ELF-1 (cell line): ENCODE measurements at regions not wholly inside any gene's neighbourhood (a gene's known extent, or its start where the extent isn't known, plus 50 kb on each side); places are given as distances from the start of the nearest gene placed in this dataset.
"Not testable (repeated sequence)": the region's sequence is repeated elsewhere in the genome, so short reads cannot be mapped to it uniquely, and the experiment has no call there.

ENCODE experiments used
- DNase-seq: peaks from one replicate; pipeline ENCODE4 v3.0.0-alpha.2; 2016; ENCODE audit warnings: low read depth, low spot score

GRCh38 chr13:50636007-50636704 is 207.3 kb downstream of the DLEU7 start:
- DNase-seq, result peak; percentile 78

GRCh38 chr13:50643060-50643459 is 200.4 kb downstream of the DLEU7 start:
- DNase-seq, result no peak

GRCh38 chr13:50644081-50644871 is 199.2 kb downstream of the DLEU7 start:
- no peak for DNase-seq

GRCh38 chr13:50645092-50645491 is 198.4 kb downstream of the DLEU7 start:
- no peak for DNase-seq

- no peak for DNase-seq
These were observed 197.4 kb downstream of the DLEU7 start for GRCh38 chr13:50646070-50646469.

- DNase-seq, result no peak
These were observed 194.3 kb downstream of the DLEU7 start for GRCh38 chr13:50649211-50649610.

GRCh38 chr13:50650592-50651504 is 192.6 kb downstream of the DLEU7 start:
- no peak for DNase-seq

- no peak for DNase-seq
These were observed 191.6 kb downstream of the DLEU7 start for GRCh38 chr13:50651922-50652321.

- DNase-seq, result no peak
These were observed 189.2 kb downstream of the DLEU7 start for GRCh38 chr13:50654331-50654730.

GRCh38 chr13:50661881-50662280 is 181.6 kb downstream of the DLEU7 start:
- not testable (repeated sequence) for DNase-seq

GRCh38 chr13:50664951-50665350 is 178.5 kb downstream of the DLEU7 start:
- no peak for DNase-seq

GRCh38 chr13:50668049-50668448 is 175.4 kb downstream of the DLEU7 start:
- DNase-seq, result no peak

- no peak for DNase-seq
These were observed 174.7 kb downstream of the DLEU7 start for GRCh38 chr13:50668691-50669271.

- DNase-seq, result no peak
These were observed 173.2 kb downstream of the DLEU7 start for GRCh38 chr13:50670272-50670671.

GRCh38 chr13:50670847-50671496 is 172.5 kb downstream of the DLEU7 start:
- DNase-seq, result no peak

GRCh38 chr13:50671497-50671850 is 172.0 kb downstream of the DLEU7 start:
- DNase-seq, result no peak

- DNase-seq, result no peak
These were observed 171.5 kb downstream of the DLEU7 start for GRCh38 chr13:50672025-50672424.

- DNase-seq, result no peak
These were observed 167.8 kb downstream of the DLEU7 start for GRCh38 chr13:50675651-50676050.

- no peak for DNase-seq
These were observed 166.9 kb downstream of the DLEU7 start for GRCh38 chr13:50676602-50677001.

- DNase-seq, result no peak
These were observed 166.2 kb downstream of the DLEU7 start for GRCh38 chr13:50677258-50677657.
